OCI-LY3 (cell line): ENCODE measurements at regions not wholly inside any gene's neighbourhood (a gene's known extent, or its start where the extent isn't known, plus 50 kb on each side); places are given as distances from the start of the nearest gene placed in this dataset.

Source experiments
- EZH2phosphoT487 ChIP-seq: fragments of 200-600 bp; shearing (Covaris generic); IDR thresholded peaks from 2 replicates; pipeline ENCODE4 v1.6.1; 2018; ENCODE audit warnings: antibody characterized with exemption, mixed run types, low read depth
- TF ChIP-seq, protein P1 (sequence below): fragments of 200-600, 300-600 bp; sonication (generic); IDR thresholded peaks from 2 replicates; pipeline ENCODE4 v1.5.1; 2014; ENCODE audit warnings: antibody characterized with exemption, low read length, low read depth

DNA sequence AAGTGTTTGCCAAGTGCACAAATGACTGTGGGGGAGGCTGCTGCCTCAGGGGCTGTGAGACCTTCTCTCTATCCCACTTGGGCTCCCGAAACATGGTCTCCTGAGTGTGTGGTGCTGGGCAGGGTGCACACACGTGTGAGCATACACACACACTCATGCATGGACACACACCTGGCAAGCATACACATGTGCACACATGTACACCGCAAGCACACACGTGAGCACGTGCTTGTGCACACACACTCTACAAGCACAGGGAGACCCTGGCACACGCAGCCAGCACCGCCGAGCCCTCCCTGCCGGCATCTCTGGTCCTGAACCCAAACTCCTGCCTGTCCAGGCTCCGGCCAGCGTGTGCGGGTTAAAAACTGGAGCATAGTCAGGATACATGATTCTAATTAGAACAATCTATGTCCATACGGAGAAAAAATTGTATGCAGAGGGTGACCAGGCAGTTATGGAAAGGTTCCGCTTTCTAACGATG lies 79.4 kb upstream of the TTC34 start:
- TF ChIP-seq, protein P1, sequence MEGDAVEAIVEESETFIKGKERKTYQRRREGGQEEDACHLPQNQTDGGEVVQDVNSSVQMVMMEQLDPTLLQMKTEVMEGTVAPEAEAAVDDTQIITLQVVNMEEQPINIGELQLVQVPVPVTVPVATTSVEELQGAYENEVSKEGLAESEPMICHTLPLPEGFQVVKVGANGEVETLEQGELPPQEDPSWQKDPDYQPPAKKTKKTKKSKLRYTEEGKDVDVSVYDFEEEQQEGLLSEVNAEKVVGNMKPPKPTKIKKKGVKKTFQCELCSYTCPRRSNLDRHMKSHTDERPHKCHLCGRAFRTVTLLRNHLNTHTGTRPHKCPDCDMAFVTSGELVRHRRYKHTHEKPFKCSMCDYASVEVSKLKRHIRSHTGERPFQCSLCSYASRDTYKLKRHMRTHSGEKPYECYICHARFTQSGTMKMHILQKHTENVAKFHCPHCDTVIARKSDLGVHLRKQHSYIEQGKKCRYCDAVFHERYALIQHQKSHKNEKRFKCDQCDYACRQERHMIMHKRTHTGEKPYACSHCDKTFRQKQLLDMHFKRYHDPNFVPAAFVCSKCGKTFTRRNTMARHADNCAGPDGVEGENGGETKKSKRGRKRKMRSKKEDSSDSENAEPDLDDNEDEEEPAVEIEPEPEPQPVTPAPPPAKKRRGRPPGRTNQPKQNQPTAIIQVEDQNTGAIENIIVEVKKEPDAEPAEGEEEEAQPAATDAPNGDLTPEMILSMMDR, result no peak
- no peak for TF ChIP-seq EZH2phosphoT487
